Effector memory CD8-positive, alpha-beta T cell (primary cell): ENCODE measurements at regions not wholly inside any gene's neighbourhood (a gene's known extent, or its start where the extent isn't known, plus 50 kb on each side); places are given as distances from the start of the nearest gene placed in this dataset.
"Not testable (repeated sequence)": the region's sequence is repeated elsewhere in the genome, so short reads cannot be mapped to it uniquely, and the experiment has no call there.

ENCODE experiments used
- ATAC-seq: fragments of 150-1000 bp; cut with Tn5 transposase; replicated peaks from 2 replicates; pipeline ENCODE4 v1.10.0; 2021; ENCODE audit warnings: mild to moderate bottlenecking, moderate library complexity
- DNase-seq, 3 experiments: peaks; one replicate each; pipeline ENCODE4 v3.0.0; 2021
- H3K27ac Mint-ChIP-seq, 2 donors: one replicate each; pipeline ENCODE4 v1.8.0; 2022; ENCODE audit warnings: mild to moderate bottlenecking in 2 of 2, mixed read lengths in 2 of 2, moderate library complexity in 2 of 2
- H3K27me3 Mint-ChIP-seq, 2 donors: one replicate each; pipeline ENCODE4 v1.8.0; 2022; ENCODE audit warnings: mixed read lengths in 2 of 2
- H3K36me3 Mint-ChIP-seq: one replicate; pipeline ENCODE4 v1.8.0; 2022; ENCODE audit warnings: mild to moderate bottlenecking, moderate library complexity, mixed read lengths; ENCODE audit not compliant: insufficient read depth
- H3K4me1 Mint-ChIP-seq, 2 donors: one replicate each; pipeline ENCODE4 v1.8.0; 2022; ENCODE audit warnings: low read depth in 2 of 2, mixed read lengths in 2 of 2
- H3K4me3 Mint-ChIP-seq, 2 donors: one replicate each; pipeline ENCODE4 v1.8.0; 2022; ENCODE audit warnings: mild to moderate bottlenecking in 2 of 2, mixed read lengths in 2 of 2, moderate library complexity in 2 of 2
- H3K9me3 Mint-ChIP-seq, 2 donors: one replicate each; pipeline ENCODE4 v1.8.0; 2022; ENCODE audit warnings: mixed read lengths in 2 of 2

- Mint-ChIP-seq H3K27me3 (peaks cover 6% of the 10 kb centered on the region in 2 donors), H3K9me3 (no peaks in the 10 kb centered on the region), H3K27ac (no peak overlapping the region), H3K36me3 (no peaks in the 10 kb centered on the region), H3K4me1 (peaks cover 0 to 3% of the 10 kb centered on the region in 2 donors), H3K4me3 (no peak overlapping the region)
- no peak for DNase-seq
- no peak for ATAC-seq
These were observed 155.6 kb upstream of the AGR3 start for GRCh38 chr7:17037356-17037755.

GRCh38 chr7:17038160-17038782 lies 156.5 kb upstream of the AGR3 start:
- Mint-ChIP-seq H3K27ac (no peak overlapping the region), H3K27me3 (peaks cover 6% of the 10 kb centered on the region in 2 donors), H3K9me3 (no peaks in the 10 kb centered on the region), H3K4me3 (no peak overlapping the region), H3K4me1 (peaks cover 4 to 5% of the 10 kb centered on the region in 2 donors), H3K36me3 (no peaks in the 10 kb centered on the region)
- ATAC-seq (peak; percentile 57), DNase-seq (no peak)

GRCh38 chr7:17038783-17039170 lies 157.0 kb upstream of the AGR3 start:
- Mint-ChIP-seq H3K36me3 (no peaks in the 10 kb centered on the region), H3K27ac (no peak overlapping the region), H3K4me3 (no peak overlapping the region), H3K4me1 (peaks cover 7% of the 10 kb centered on the region in 2 donors), H3K9me3 (no peaks in the 10 kb centered on the region), H3K27me3 (peaks cover 6% of the 10 kb centered on the region in 2 donors)
- ATAC-seq (no peak), DNase-seq (no peak)

- no peak overlapping the region for H3K27ac Mint-ChIP-seq
- DNase-seq (no peak), ATAC-seq (no peak)
- no peak overlapping the region for H3K4me3 Mint-ChIP-seq
- peaks cover 6% of the 10 kb centered on the region in 2 donors for H3K27me3 Mint-ChIP-seq
- no peaks in the 10 kb centered on the region for H3K9me3 Mint-ChIP-seq
- no peaks in the 10 kb centered on the region for H3K36me3 Mint-ChIP-seq
- H3K4me1 Mint-ChIP-seq, result peaks cover 7 to 9% of the 10 kb centered on the region in 2 donors
These were observed 157.6 kb upstream of the AGR3 start for GRCh38 chr7:17039372-17039771.

- peaks cover 7 to 13% of the 10 kb centered on the region in 2 donors for H3K4me1 Mint-ChIP-seq
- DNase-seq (no peak), ATAC-seq (no peak)
- no peaks in the 10 kb centered on the region for H3K36me3 Mint-ChIP-seq
- H3K4me3 Mint-ChIP-seq, result no peak overlapping the region
- H3K27ac Mint-ChIP-seq, result no peak overlapping the region
- H3K9me3 Mint-ChIP-seq, result no peaks in the 10 kb centered on the region
- H3K27me3 Mint-ChIP-seq, result peaks cover 6% of the 10 kb centered on the region in 2 donors
These were observed 158.9 kb upstream of the AGR3 start for GRCh38 chr7:17040716-17041115.

- Mint-ChIP-seq H3K36me3 (no peaks in the 10 kb centered on the region), H3K27me3 (peaks cover 6% of the 10 kb centered on the region in 2 donors), H3K27ac (no peak overlapping the region), H3K4me1 (peaks cover 7 to 13% of the 10 kb centered on the region in 2 donors), H3K4me3 (no peak overlapping the region), H3K9me3 (no peaks in the 10 kb centered on the region)
- ATAC-seq (peak; percentile 64), DNase-seq (no peak)
These were observed 159.5 kb upstream of the AGR3 start for GRCh38 chr7:17041324-17041723.

GRCh38 chr7:17042211-17042610 lies 160.4 kb upstream of the AGR3 start:
- peaks cover 6% of the 10 kb centered on the region in 2 donors for H3K27me3 Mint-ChIP-seq
- H3K4me3 Mint-ChIP-seq, result no peak overlapping the region
- ATAC-seq (no peak), DNase-seq (no peak)
- H3K9me3 Mint-ChIP-seq, result no peaks in the 10 kb centered on the region
- H3K27ac Mint-ChIP-seq, result no peak overlapping the region
- no peaks in the 10 kb centered on the region for H3K36me3 Mint-ChIP-seq
- peaks cover 7 to 13% of the 10 kb centered on the region in 2 donors for H3K4me1 Mint-ChIP-seq

- DNase-seq (no peak), ATAC-seq (peak; percentile 15)
- Mint-ChIP-seq H3K36me3 (no peaks in the 10 kb centered on the region), H3K27me3 (peaks cover 6% of the 10 kb centered on the region in 2 donors), H3K4me3 (no peak overlapping the region), H3K4me1 (peaks cover 7 to 9% of the 10 kb centered on the region in 2 donors), H3K9me3 (no peaks in the 10 kb centered on the region), H3K27ac (peak overlapping the region in 1 of 2 donors; percentile 6)
These were observed 161.5 kb upstream of the AGR3 start for GRCh38 chr7:17043012-17043877.

GRCh38 chr7:17044396-17044795 lies 162.6 kb upstream of the AGR3 start:
- Mint-ChIP-seq H3K4me1 (peaks cover 7 to 9% of the 10 kb centered on the region in 2 donors), H3K4me3 (no peak overlapping the region), H3K36me3 (no peaks in the 10 kb centered on the region), H3K27me3 (peaks cover 6% of the 10 kb centered on the region in 2 donors), H3K9me3 (no peaks in the 10 kb centered on the region), H3K27ac (no peak overlapping the region)
- DNase-seq (no peak), ATAC-seq (no peak)

GRCh38 chr7:17044861-17045260 lies 163.1 kb upstream of the AGR3 start:
- H3K4me1 Mint-ChIP-seq, result peaks cover 7 to 9% of the 10 kb centered on the region in 2 donors
- H3K36me3 Mint-ChIP-seq, result no peaks in the 10 kb centered on the region
- H3K27me3 Mint-ChIP-seq, result peaks cover 6% of the 10 kb centered on the region in 2 donors
- DNase-seq (no peak), ATAC-seq (peak; percentile 31)
- no peak overlapping the region for H3K27ac Mint-ChIP-seq
- H3K4me3 Mint-ChIP-seq, result no peak overlapping the region
- H3K9me3 Mint-ChIP-seq, result no peaks in the 10 kb centered on the region

- ATAC-seq, result no peak
- no peak overlapping the region for H3K4me3 Mint-ChIP-seq
- no peaks in the 10 kb centered on the region for H3K36me3 Mint-ChIP-seq
These were observed 164.5 kb upstream of the AGR3 start for GRCh38 chr7:17046259-17046658.

GRCh38 chr7:17046666-17047065 lies 164.9 kb upstream of the AGR3 start:
- Mint-ChIP-seq H3K27me3 (no peaks in the 10 kb centered on the region), H3K36me3 (no peaks in the 10 kb centered on the region), H3K27ac (no peak overlapping the region), H3K4me1 (peaks cover 7 to 9% of the 10 kb centered on the region in 2 donors), H3K4me3 (no peak overlapping the region), H3K9me3 (no peaks in the 10 kb centered on the region)
- DNase-seq, result no peak
- no peak for ATAC-seq

More at GRCh38 chr7:17046259-17046658, 164.5 kb upstream of the AGR3 start:
- DNase-seq, result no peak
- Mint-ChIP-seq H3K27ac (no peak overlapping the region), H3K9me3 (no peaks in the 10 kb centered on the region), H3K27me3 (no peaks in the 10 kb centered on the region), H3K4me1 (peaks cover 7 to 9% of the 10 kb centered on the region in 2 donors)

- not testable (repeated sequence) for DNase-seq, H3K4me3 Mint-ChIP-seq, H3K27me3 Mint-ChIP-seq, H3K9me3 Mint-ChIP-seq, H3K36me3 Mint-ChIP-seq, H3K27ac Mint-ChIP-seq, H3K4me1 Mint-ChIP-seq, ATAC-seq
These were observed 171.4 kb upstream of the AGR3 start for GRCh38 chr7:17053164-17053563.

GRCh38 chr7:17054206-17054605 lies 172.4 kb upstream of the AGR3 start:
- DNase-seq, result no peak
- peaks cover 7 to 10% of the 10 kb centered on the region in 2 donors for H3K27me3 Mint-ChIP-seq
- no peaks in the 10 kb centered on the region for H3K36me3 Mint-ChIP-seq

More at GRCh38 chr7:17054206-17054605, 172.4 kb upstream of the AGR3 start:
- Mint-ChIP-seq H3K4me3 (no peak overlapping the region), H3K27ac (no peak overlapping the region), H3K9me3 (no peaks in the 10 kb centered on the region), H3K4me1 (no peaks in the 10 kb centered on the region)
- ATAC-seq, result no peak
